Activated T-helper 17 cell treated with anti-CD3 and anti-CD28 coated beads, Interleukin-2, amount 50 U/mL, for 72 hours (primary cell): ENCODE measurements at regions not wholly inside any gene's neighbourhood (a gene's known extent, or its start where the extent isn't known, plus 50 kb on each side); places are given as distances from the start of the nearest gene placed in this dataset.

Experiments used
- ATAC-seq: fragments of 150-1000 bp; cut with Tn5 transposase; replicated peaks from 2 replicates; pipeline ENCODE4 v1.10.0; 2021; ENCODE audit warnings: mild to moderate bottlenecking, moderate library complexity
- H3K27ac Mint-ChIP-seq: one replicate; pipeline ENCODE4 v1.8.0; 2022; ENCODE audit warnings: mixed read lengths
- H3K27me3 Mint-ChIP-seq: one replicate; pipeline ENCODE4 v1.8.0; 2022; ENCODE audit warnings: mixed read lengths
- H3K36me3 Mint-ChIP-seq: one replicate; pipeline ENCODE4 v1.8.0; 2022; ENCODE audit warnings: low read depth, mild to moderate bottlenecking, mixed read lengths
- H3K4me1 Mint-ChIP-seq: one replicate; pipeline ENCODE4 v1.8.0; 2022; ENCODE audit warnings: mixed read lengths
- H3K4me3 Mint-ChIP-seq: one replicate; pipeline ENCODE4 v1.8.0; 2022; ENCODE audit warnings: mild to moderate bottlenecking, mixed read lengths
- H3K9me3 Mint-ChIP-seq: one replicate; pipeline ENCODE4 v1.8.0; 2022; ENCODE audit warnings: mixed read lengths

GRCh38 chr2:133936601-133937000 is 317.3 kb upstream of the MGAT5 start:
- no peak for ATAC-seq
- Mint-ChIP-seq H3K9me3 (no peaks in the 10 kb centered on the region), H3K36me3 (no peaks in the 10 kb centered on the region), H3K27me3 (peaks cover 20% of the 10 kb centered on the region), H3K4me1 (no peaks in the 10 kb centered on the region), H3K4me3 (no peak overlapping the region), H3K27ac (no peak overlapping the region)

- Mint-ChIP-seq H3K9me3 (no peaks in the 10 kb centered on the region), H3K27me3 (peaks cover 18% of the 10 kb centered on the region), H3K36me3 (no peaks in the 10 kb centered on the region), H3K4me3 (no peak overlapping the region), H3K4me1 (no peaks in the 10 kb centered on the region), H3K27ac (no peak overlapping the region)
- no peak for ATAC-seq
These were observed 316.2 kb upstream of the MGAT5 start for GRCh38 chr2:133937669-133938068.

GRCh38 chr2:133940134-133940533 is 313.7 kb upstream of the MGAT5 start:
- no peak for ATAC-seq

GRCh38 chr2:133941666-133942065 is 312.2 kb upstream of the MGAT5 start:
- H3K4me1 Mint-ChIP-seq = peaks cover 3% of the 10 kb centered on the region
- H3K27me3 Mint-ChIP-seq = peaks cover 25% of the 10 kb centered on the region
- H3K9me3 Mint-ChIP-seq = peaks cover 3% of the 10 kb centered on the region
- H3K4me3 Mint-ChIP-seq = no peak overlapping the region
- H3K27ac Mint-ChIP-seq = no peak overlapping the region
- H3K36me3 Mint-ChIP-seq = no peaks in the 10 kb centered on the region
- no peak for ATAC-seq

More at GRCh38 chr2:133940134-133940533, 313.7 kb upstream of the MGAT5 start:
- no peak overlapping the region for H3K4me3 Mint-ChIP-seq
- no peaks in the 10 kb centered on the region for H3K36me3 Mint-ChIP-seq
- peaks cover 3% of the 10 kb centered on the region for H3K4me1 Mint-ChIP-seq
- peaks cover 3% of the 10 kb centered on the region for H3K9me3 Mint-ChIP-seq
- peaks cover 26% of the 10 kb centered on the region for H3K27me3 Mint-ChIP-seq
- no peak overlapping the region for H3K27ac Mint-ChIP-seq

DNA sequence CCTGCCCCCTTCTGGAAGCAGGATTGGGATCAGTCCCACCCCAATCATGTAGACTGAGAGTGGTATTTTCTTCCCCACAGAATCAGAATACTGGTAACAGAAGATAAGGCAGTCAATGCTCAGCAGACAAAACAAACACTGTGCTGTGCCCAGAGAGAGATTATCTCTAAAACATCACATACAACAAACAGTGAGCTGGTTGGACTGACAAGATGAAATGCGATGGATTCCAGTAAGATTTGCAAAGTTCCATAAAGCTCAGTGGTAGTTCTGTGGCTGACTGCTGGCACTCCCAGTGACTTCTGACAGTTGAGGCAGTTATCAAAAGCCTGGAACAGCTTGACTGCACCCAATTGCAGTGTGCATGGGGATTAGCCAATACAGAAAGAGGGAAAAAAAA is 311.5 kb upstream of the MGAT5 start:
- Mint-ChIP-seq H3K9me3 (peaks cover 3% of the 10 kb centered on the region), H3K4me3 (no peak overlapping the region), H3K27ac (no peak overlapping the region), H3K4me1 (peaks cover 3% of the 10 kb centered on the region), H3K36me3 (no peaks in the 10 kb centered on the region), H3K27me3 (peaks cover 21% of the 10 kb centered on the region)
- ATAC-seq = no peak

- H3K4me1 Mint-ChIP-seq = peaks cover 3% of the 10 kb centered on the region
- H3K27ac Mint-ChIP-seq = no peak overlapping the region
- peaks cover 3% of the 10 kb centered on the region for H3K9me3 Mint-ChIP-seq
- H3K36me3 Mint-ChIP-seq = no peaks in the 10 kb centered on the region
- peaks cover 19% of the 10 kb centered on the region for H3K27me3 Mint-ChIP-seq
- no peak for ATAC-seq
- H3K4me3 Mint-ChIP-seq = no peak overlapping the region
These were observed 310.8 kb upstream of the MGAT5 start for GRCh38 chr2:133943108-133943507.

GRCh38 chr2:133945089-133945488 is 308.8 kb upstream of the MGAT5 start:
- no peak for ATAC-seq
- Mint-ChIP-seq H3K4me1 (peaks cover 3% of the 10 kb centered on the region), H3K4me3 (no peak overlapping the region), H3K27me3 (peaks cover 14% of the 10 kb centered on the region), H3K9me3 (peaks cover 3% of the 10 kb centered on the region), H3K27ac (no peak overlapping the region), H3K36me3 (no peaks in the 10 kb centered on the region)

DNA sequence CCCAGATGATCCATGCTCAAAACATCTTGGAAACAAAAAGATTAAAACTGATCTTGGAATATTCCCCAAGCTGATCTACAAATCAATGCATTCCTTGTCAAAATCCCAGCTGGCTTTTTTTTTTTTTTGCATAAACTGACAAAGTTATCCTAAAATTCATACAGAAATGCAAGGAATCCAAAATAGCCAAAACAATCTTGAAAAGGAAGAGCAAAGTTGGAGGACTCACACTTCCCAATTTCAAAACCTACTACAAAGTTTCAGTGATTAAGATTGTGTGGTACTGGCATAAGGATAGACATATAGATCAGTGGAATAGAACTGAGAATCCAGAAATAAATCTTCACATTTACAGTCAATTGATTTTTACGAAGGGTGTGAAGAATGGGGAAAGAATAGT is 306.8 kb upstream of the MGAT5 start:
- Mint-ChIP-seq H3K4me3 (no peak overlapping the region), H3K36me3 (no peaks in the 10 kb centered on the region), H3K27me3 (peaks cover 14% of the 10 kb centered on the region), H3K4me1 (peaks cover 7% of the 10 kb centered on the region), H3K27ac (no peak overlapping the region), H3K9me3 (peaks cover 9% of the 10 kb centered on the region)
- ATAC-seq = no peak

- H3K36me3 Mint-ChIP-seq = no peaks in the 10 kb centered on the region
These were observed 305.1 kb upstream of the MGAT5 start for GRCh38 chr2:133948610-133949290.

GRCh38 chr2:133949595-133949994 is 304.3 kb upstream of the MGAT5 start:
- peaks cover 9% of the 10 kb centered on the region for H3K9me3 Mint-ChIP-seq
- no peak overlapping the region for H3K4me3 Mint-ChIP-seq
- peaks cover 7% of the 10 kb centered on the region for H3K4me1 Mint-ChIP-seq
- H3K36me3 Mint-ChIP-seq = no peaks in the 10 kb centered on the region
- H3K27me3 Mint-ChIP-seq = peaks cover 4% of the 10 kb centered on the region
- ATAC-seq = no peak
- no peak overlapping the region for H3K27ac Mint-ChIP-seq

More at GRCh38 chr2:133948610-133949290, 305.1 kb upstream of the MGAT5 start:
- Mint-ChIP-seq H3K27ac (no peak overlapping the region), H3K4me1 (peaks cover 7% of the 10 kb centered on the region), H3K4me3 (no peak overlapping the region), H3K27me3 (peaks cover 4% of the 10 kb centered on the region), H3K9me3 (peaks cover 9% of the 10 kb centered on the region)
- ATAC-seq = no peak

DNA sequence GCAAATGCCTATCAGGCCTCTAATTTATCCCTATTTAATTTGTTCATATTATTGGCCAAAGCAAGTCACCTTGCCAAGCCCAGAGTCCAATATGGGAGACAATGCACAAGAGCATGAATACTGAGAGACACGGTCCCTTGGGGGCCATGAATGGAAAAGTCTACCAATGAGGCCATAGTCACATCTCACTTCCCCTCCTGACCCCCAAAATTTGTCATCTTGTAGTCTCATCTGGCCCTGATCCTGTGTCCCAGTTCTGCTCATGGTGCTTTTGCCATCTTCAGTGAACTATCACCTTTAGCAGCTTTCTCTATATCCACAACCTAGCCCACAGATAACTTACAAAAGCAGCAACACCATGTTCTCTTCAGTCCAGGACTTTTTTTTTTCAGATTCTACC is 302.7 kb upstream of the MGAT5 start:
- Mint-ChIP-seq H3K27ac (no peak overlapping the region), H3K4me1 (peaks cover 4% of the 10 kb centered on the region), H3K27me3 (peaks cover 3% of the 10 kb centered on the region), H3K36me3 (no peaks in the 10 kb centered on the region), H3K4me3 (no peak overlapping the region), H3K9me3 (peaks cover 6% of the 10 kb centered on the region)
- no peak for ATAC-seq

DNA sequence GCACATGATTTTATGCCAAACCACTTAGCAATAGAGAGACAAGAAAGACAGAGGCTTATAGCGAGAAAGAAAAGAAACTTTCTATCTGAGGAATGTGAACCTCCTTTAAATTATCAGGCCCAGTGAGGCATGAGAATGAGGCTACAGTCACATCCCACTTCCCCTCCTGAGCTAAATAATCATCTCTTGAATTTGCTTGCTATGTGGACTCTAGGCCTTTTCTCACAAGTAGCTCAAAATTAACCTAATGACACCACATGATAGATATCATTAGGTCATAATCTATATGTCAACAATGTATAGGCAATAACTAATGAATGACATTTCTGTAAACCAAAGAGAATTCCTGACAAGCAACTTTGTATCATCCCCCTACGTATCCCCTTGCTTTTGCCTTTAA is 301.5 kb upstream of the MGAT5 start:
- H3K9me3 Mint-ChIP-seq = peaks cover 6% of the 10 kb centered on the region
- H3K27ac Mint-ChIP-seq = no peak overlapping the region
- ATAC-seq = no peak
- peaks cover 4% of the 10 kb centered on the region for H3K4me1 Mint-ChIP-seq
- no peak overlapping the region for H3K4me3 Mint-ChIP-seq
- H3K36me3 Mint-ChIP-seq = no peaks in the 10 kb centered on the region
- H3K27me3 Mint-ChIP-seq = peaks cover 14% of the 10 kb centered on the region

DNA sequence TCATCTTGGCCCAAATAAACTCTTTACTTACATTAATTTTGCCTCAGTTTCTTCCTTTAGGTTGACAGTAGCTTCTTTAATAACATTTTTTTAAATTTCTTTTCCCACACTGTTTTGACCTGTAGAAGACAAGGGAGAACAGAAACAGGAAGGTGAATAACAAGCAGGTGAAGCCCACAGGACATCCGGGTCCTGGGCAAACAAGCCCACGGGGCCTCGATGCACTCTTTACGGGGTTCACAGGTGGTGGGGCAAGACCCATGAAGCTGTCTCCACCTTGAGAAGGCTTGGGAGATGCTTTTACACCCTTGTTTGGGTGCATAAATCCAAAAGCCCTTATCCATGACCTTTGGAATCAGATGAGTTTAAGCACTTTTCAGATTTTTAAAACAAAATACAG is 301.0 kb upstream of the MGAT5 start:
- Mint-ChIP-seq H3K27me3 (peaks cover 16% of the 10 kb centered on the region), H3K27ac (no peak overlapping the region), H3K4me1 (peaks cover 4% of the 10 kb centered on the region), H3K4me3 (no peak overlapping the region), H3K36me3 (no peaks in the 10 kb centered on the region), H3K9me3 (peaks cover 6% of the 10 kb centered on the region)
- ATAC-seq = no peak

GRCh38 chr2:133953524-133953923 is 300.3 kb upstream of the MGAT5 start:
- Mint-ChIP-seq H3K27me3 (peaks cover 19% of the 10 kb centered on the region), H3K4me1 (peaks cover 4% of the 10 kb centered on the region), H3K27ac (no peak overlapping the region), H3K4me3 (no peak overlapping the region), H3K36me3 (no peaks in the 10 kb centered on the region), H3K9me3 (peaks cover 6% of the 10 kb centered on the region)
- ATAC-seq = no peak

GRCh38 chr2:133954636-133955035 is 299.2 kb upstream of the MGAT5 start:
- no peak overlapping the region for H3K4me3 Mint-ChIP-seq
- no peaks in the 10 kb centered on the region for H3K36me3 Mint-ChIP-seq
- peaks cover 4% of the 10 kb centered on the region for H3K4me1 Mint-ChIP-seq
- no peak overlapping the region for H3K27ac Mint-ChIP-seq
- no peak for ATAC-seq
- peaks cover 23% of the 10 kb centered on the region for H3K27me3 Mint-ChIP-seq
- peaks cover 6% of the 10 kb centered on the region for H3K9me3 Mint-ChIP-seq

DNA sequence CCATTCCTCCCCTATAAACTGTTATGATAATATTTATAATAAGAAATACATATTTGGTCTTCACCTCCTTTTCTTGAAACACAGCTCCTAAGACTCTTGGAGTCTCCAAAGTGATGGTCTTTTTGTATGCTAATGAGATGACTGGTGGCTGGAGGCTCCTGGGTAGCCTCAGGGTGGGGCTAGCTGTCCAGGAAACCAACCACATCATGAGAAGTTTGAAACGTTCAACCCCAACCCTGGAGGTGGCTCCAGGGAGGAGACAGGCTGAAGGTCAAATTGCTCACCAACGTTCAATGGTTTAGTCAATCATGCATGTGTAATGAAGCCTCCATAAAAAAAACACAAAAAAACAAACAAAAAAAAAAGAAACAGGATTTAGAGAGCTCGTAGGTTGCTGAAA is 298.7 kb upstream of the MGAT5 start:
- ATAC-seq = no peak
- H3K27me3 Mint-ChIP-seq = peaks cover 23% of the 10 kb centered on the region
- no peak overlapping the region for H3K27ac Mint-ChIP-seq
- H3K9me3 Mint-ChIP-seq = peaks cover 6% of the 10 kb centered on the region
- no peaks in the 10 kb centered on the region for H3K36me3 Mint-ChIP-seq
- peaks cover 4% of the 10 kb centered on the region for H3K4me1 Mint-ChIP-seq
- no peak overlapping the region for H3K4me3 Mint-ChIP-seq
